Activated CD8-positive, alpha-beta T cell treated with anti-CD3 and anti-CD28 coated beads for 36 hours (primary cell): ENCODE measurements at regions not wholly inside any gene's neighbourhood (a gene's known extent, or its start where the extent isn't known, plus 50 kb on each side); places are given as distances from the start of the nearest gene placed in this dataset.

Source experiments
- ATAC-seq: fragments of 200-7000 bp; cut with Tn5 transposase; one replicate; pipeline ENCODE4 v1.10.0; 2021; ENCODE audit warnings: mild to moderate bottlenecking, moderate library complexity
- CTCF ChIA-PET: fragments of 350-600 bp; sonication (Branson Sonifier 250); formaldehyde crosslinking; loops from one replicate; lab custom pipeline; 2021; ENCODE audit warnings: antibody characterized with exemption; lab: Charles Lee
- POLR2A ChIA-PET: fragments of 350-600 bp; sonication (Branson Sonifier 250); formaldehyde crosslinking; loops from one replicate; lab custom pipeline; 2021; ENCODE audit warnings: antibody characterized with exemption; lab: Charles Lee
- DNase-seq: peaks from one replicate; pipeline ENCODE4 v3.0.0-alpha.2; 2020
- H3K27ac Mint-ChIP-seq: one replicate; pipeline ENCODE4 v1.8.0; 2021; ENCODE audit warnings: mild to moderate bottlenecking, mixed read lengths
- H3K27me3 Mint-ChIP-seq: one replicate; pipeline ENCODE4 v1.8.0; 2021; ENCODE audit warnings: mixed read lengths
- H3K36me3 Mint-ChIP-seq: one replicate; pipeline ENCODE4 v1.8.0; 2021; ENCODE audit warnings: low read depth, mixed read lengths
- H3K4me1 Mint-ChIP-seq: one replicate; pipeline ENCODE4 v1.8.0; 2021; ENCODE audit warnings: low read depth, mixed read lengths
- H3K4me3 Mint-ChIP-seq: one replicate; pipeline ENCODE4 v1.8.0; 2021; ENCODE audit warnings: mild to moderate bottlenecking, moderate library complexity, mixed read lengths
- H3K9me3 Mint-ChIP-seq: one replicate; pipeline ENCODE4 v1.8.0; 2021; ENCODE audit warnings: mixed read lengths
- CTCF ChIP-seq: fragments of 200-600 bp; IDR thresholded peaks from one replicate; pipeline ENCODE4 v1.8.0; 2022; ENCODE audit warnings: antibody characterized with exemption, mild to moderate bottlenecking
- intact Hi-C: fragments of 100-400 bp; cut with micrococcal nuclease; formaldehyde crosslinking; loops from one replicate; pipeline ENCODE4 v1.10.0; 2022

- H3K36me3 Mint-ChIP-seq: no peaks in the 10 kb centered on the region
- intact Hi-C loops: no loop called here
- peaks cover 8% of the 10 kb centered on the region for H3K9me3 Mint-ChIP-seq
- H3K27ac Mint-ChIP-seq: no peak overlapping the region
- ATAC-seq: no peak
- no peak overlapping the region for H3K4me3 Mint-ChIP-seq
- ChIA-PET CTCF (no interaction called here), POLR2A (no interaction called here)
- no peaks in the 10 kb centered on the region for H3K4me1 Mint-ChIP-seq
- no peak for TF ChIP-seq CTCF
- peaks cover 18% of the 10 kb centered on the region for H3K27me3 Mint-ChIP-seq
- no peak for DNase-seq
Measured at GRCh38 chr1:170226767-170227166, 81.0 kb downstream of the NTMT2 start.

GRCh38 chr1:170230323-170230722 is 84.6 kb downstream of the NTMT2 start:
- no peak for TF ChIP-seq CTCF
- CTCF ChIA-PET: no interaction called here
- no peaks in the 10 kb centered on the region for H3K4me1 Mint-ChIP-seq
- H3K9me3 Mint-ChIP-seq: no peaks in the 10 kb centered on the region
- intact Hi-C loops: no loop called here
- POLR2A ChIA-PET: no interaction called here
- DNase-seq (no peak), ATAC-seq (no peak)
- H3K36me3 Mint-ChIP-seq: no peaks in the 10 kb centered on the region
- no peak overlapping the region for H3K27ac Mint-ChIP-seq
- H3K4me3 Mint-ChIP-seq: no peak overlapping the region
- H3K27me3 Mint-ChIP-seq: peaks cover 14% of the 10 kb centered on the region

GRCh38 chr1:170231662-170232061 is 85.9 kb downstream of the NTMT2 start:
- no peaks in the 10 kb centered on the region for H3K4me1 Mint-ChIP-seq
- no peaks in the 10 kb centered on the region for H3K36me3 Mint-ChIP-seq
- ChIA-PET POLR2A (no interaction called here), CTCF (no interaction called here)
- H3K27me3 Mint-ChIP-seq: peaks cover 12% of the 10 kb centered on the region
- ATAC-seq (no peak), DNase-seq (no peak)
- no peak for TF ChIP-seq CTCF
- H3K27ac Mint-ChIP-seq: no peak overlapping the region
- no peak overlapping the region for H3K4me3 Mint-ChIP-seq
- H3K9me3 Mint-ChIP-seq: no peaks in the 10 kb centered on the region
- intact Hi-C loops: no loop called here

GRCh38 chr1:170238704-170239391 is 93.1 kb downstream of the NTMT2 start:
- intact Hi-C loops: no loop called here

GRCh38 chr1:170239445-170239844 is 93.7 kb downstream of the NTMT2 start:
- DNase-seq: no peak
- ChIA-PET CTCF (no interaction called here), POLR2A (no interaction called here)
- TF ChIP-seq CTCF: no peak
- intact Hi-C loops: no loop called here
- Mint-ChIP-seq H3K36me3 (no peaks in the 10 kb centered on the region), H3K9me3 (no peaks in the 10 kb centered on the region), H3K4me1 (no peaks in the 10 kb centered on the region), H3K27ac (no peak overlapping the region), H3K27me3 (peaks cover 5% of the 10 kb centered on the region), H3K4me3 (no peak overlapping the region)
- no peak for ATAC-seq

More at GRCh38 chr1:170238704-170239391, 93.1 kb downstream of the NTMT2 start:
- TF ChIP-seq CTCF: no peak
- H3K9me3 Mint-ChIP-seq: no peaks in the 10 kb centered on the region
- H3K4me1 Mint-ChIP-seq: no peaks in the 10 kb centered on the region
- no peak overlapping the region for H3K27ac Mint-ChIP-seq
- ChIA-PET CTCF (no interaction called here), POLR2A (no interaction called here)
- H3K36me3 Mint-ChIP-seq: no peaks in the 10 kb centered on the region
- ATAC-seq (no peak), DNase-seq (no peak)
- H3K27me3 Mint-ChIP-seq: peaks cover 6% of the 10 kb centered on the region
- no peak overlapping the region for H3K4me3 Mint-ChIP-seq
